ENCODE measurements at regions not wholly inside any gene's neighbourhood (a gene's known extent, or its start where the extent isn't known, plus 50 kb on each side); places are given as distances from the start of the nearest gene placed in this dataset.

DNA sequence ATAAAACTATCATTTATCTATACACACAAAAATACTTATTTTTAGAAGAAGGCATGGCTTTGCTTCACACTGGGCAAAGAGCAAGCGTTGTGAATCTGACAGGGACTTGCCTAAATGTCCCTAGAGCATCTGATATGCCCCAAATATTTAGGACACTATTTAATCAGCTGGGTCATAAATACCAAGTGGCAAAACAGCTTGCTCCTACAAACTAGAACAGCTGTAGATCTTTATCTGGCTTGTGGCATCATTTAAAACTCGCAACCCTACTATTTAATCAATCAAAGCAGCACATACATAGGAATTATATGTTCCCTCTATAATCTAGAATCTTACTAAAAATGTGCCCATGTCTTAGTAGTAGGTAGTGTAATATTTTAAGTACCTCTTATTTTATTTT, 999.5 kb downstream of the JRKL start:
- no peak for TF ChIP-seq POLR2A (IDR thresholded peaks at IDR 0.05)
- TF ChIP-seq, protein P1, sequence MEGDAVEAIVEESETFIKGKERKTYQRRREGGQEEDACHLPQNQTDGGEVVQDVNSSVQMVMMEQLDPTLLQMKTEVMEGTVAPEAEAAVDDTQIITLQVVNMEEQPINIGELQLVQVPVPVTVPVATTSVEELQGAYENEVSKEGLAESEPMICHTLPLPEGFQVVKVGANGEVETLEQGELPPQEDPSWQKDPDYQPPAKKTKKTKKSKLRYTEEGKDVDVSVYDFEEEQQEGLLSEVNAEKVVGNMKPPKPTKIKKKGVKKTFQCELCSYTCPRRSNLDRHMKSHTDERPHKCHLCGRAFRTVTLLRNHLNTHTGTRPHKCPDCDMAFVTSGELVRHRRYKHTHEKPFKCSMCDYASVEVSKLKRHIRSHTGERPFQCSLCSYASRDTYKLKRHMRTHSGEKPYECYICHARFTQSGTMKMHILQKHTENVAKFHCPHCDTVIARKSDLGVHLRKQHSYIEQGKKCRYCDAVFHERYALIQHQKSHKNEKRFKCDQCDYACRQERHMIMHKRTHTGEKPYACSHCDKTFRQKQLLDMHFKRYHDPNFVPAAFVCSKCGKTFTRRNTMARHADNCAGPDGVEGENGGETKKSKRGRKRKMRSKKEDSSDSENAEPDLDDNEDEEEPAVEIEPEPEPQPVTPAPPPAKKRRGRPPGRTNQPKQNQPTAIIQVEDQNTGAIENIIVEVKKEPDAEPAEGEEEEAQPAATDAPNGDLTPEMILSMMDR (IDR thresholded peaks at IDR 0.05) = no peak
